Activated T-helper 2 cell treated with anti-CD3 and anti-CD28 coated beads, Interferon-gamma antibody, Interleukin-2, Interleukin-4, amounts not matched to agents 10 μg/mL and 5 μg/mL and 100 μg/mL, durations not matched to agents 14 hours and 24 hours and 36 hours (primary cell): ENCODE measurements at regions not wholly inside any gene's neighbourhood (a gene's known extent, or its start where the extent isn't known, plus 50 kb on each side); places are given as distances from the start of the nearest gene placed in this dataset.

Experiments used
- DNase-seq: peaks from one replicate; pipeline ENCODE4 v3.0.0; 2021; ENCODE audit warnings: low spot score
- H3K27ac Mint-ChIP-seq: one replicate; pipeline ENCODE4 v1.8.0; 2021; ENCODE audit warnings: mixed read lengths
- H3K27me3 Mint-ChIP-seq: one replicate; pipeline ENCODE4 v1.8.0; 2021; ENCODE audit warnings: low read depth, mixed read lengths
- H3K36me3 Mint-ChIP-seq: one replicate; pipeline ENCODE4 v1.8.0; 2021; ENCODE audit warnings: low read depth, mixed read lengths
- H3K4me1 Mint-ChIP-seq: one replicate; pipeline ENCODE4 v1.8.0; 2021; ENCODE audit warnings: low read depth, mixed read lengths
- H3K4me3 Mint-ChIP-seq: one replicate; pipeline ENCODE4 v1.8.0; 2021; ENCODE audit warnings: low read depth, mild to moderate bottlenecking, moderate library complexity, mixed read lengths
- H3K9me3 Mint-ChIP-seq: one replicate; pipeline ENCODE4 v1.8.0; 2021; ENCODE audit warnings: mixed read lengths
- intact Hi-C: fragments of 100-400 bp; cut with micrococcal nuclease; formaldehyde crosslinking; loops from one replicate; pipeline ENCODE4 v1.15.1; 2023

DNA sequence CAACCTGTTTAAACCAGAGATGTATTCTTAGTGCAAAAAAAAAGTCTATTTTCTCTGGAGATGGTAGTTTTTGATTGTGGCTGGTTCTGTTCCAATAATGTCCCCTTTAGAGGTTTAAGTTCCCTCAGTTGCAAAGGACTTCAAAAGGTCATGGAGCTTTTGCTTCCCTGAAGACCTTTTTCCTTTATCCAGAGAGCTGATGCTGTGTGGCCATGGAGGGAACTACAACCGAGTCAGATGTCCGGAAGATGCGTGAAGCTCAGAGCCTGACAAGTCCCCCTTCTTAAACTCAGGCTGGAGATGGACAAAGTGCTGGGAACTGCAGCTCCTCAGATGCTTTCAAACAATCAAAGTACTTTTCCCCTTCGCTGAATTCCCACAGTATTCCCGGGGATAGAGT is 176.1 kb downstream of the TMEM18 start:
- H3K27ac Mint-ChIP-seq, result no peak overlapping the region
- no peak for DNase-seq
- H3K27me3 Mint-ChIP-seq, result no peaks in the 10 kb centered on the region
- no peaks in the 10 kb centered on the region for H3K36me3 Mint-ChIP-seq
- H3K4me1 Mint-ChIP-seq, result no peaks in the 10 kb centered on the region
- H3K9me3 Mint-ChIP-seq, result no peaks in the 10 kb centered on the region
- intact Hi-C loops, result no loop called here
- H3K4me3 Mint-ChIP-seq, result no peak overlapping the region

- H3K4me1 Mint-ChIP-seq, result no peaks in the 10 kb centered on the region
- no peak overlapping the region for H3K4me3 Mint-ChIP-seq
- H3K36me3 Mint-ChIP-seq, result no peaks in the 10 kb centered on the region
- H3K27me3 Mint-ChIP-seq, result no peaks in the 10 kb centered on the region
- no peaks in the 10 kb centered on the region for H3K9me3 Mint-ChIP-seq
- no peak for DNase-seq
- no peak overlapping the region for H3K27ac Mint-ChIP-seq
- intact Hi-C loops, result no loop called here
Observed at GRCh38 chr2:499726-500125, 177.5 kb downstream of the TMEM18 start.

DNA sequence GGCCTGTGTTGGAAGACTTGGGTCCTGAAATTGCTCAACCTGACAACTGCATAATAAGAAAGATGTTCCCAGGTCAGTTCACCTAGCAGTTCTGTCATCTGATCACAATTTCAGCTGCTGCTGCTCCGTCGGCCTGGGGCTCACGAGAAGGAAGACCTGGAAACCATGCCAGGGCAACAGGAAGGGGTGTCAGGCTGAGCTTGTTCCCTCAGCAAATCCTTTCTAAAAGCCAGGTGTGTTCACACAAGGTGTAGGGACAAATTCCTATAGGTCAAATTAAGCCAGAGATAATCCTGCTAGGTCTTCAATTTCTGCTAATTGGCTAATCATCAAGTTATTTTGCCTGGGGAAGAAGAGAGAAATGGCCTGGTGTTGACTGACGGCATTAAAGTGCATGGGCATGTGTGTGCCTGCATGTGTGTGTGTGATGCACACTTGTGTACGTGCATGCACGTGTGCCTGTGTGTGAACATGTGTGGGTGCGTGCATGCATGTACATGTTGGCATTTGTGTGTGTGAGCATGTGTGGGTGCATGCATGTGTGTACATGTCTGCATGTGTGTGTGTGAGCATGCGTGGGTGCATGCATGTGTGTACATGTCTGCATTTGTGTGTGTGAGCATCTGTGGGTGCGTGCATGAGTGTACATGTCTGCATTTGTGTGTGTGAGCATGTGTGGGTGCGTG is 178.6 kb downstream of the TMEM18 start:
- Mint-ChIP-seq H3K27ac (no peak overlapping the region), H3K27me3 (no peaks in the 10 kb centered on the region)

DNA sequence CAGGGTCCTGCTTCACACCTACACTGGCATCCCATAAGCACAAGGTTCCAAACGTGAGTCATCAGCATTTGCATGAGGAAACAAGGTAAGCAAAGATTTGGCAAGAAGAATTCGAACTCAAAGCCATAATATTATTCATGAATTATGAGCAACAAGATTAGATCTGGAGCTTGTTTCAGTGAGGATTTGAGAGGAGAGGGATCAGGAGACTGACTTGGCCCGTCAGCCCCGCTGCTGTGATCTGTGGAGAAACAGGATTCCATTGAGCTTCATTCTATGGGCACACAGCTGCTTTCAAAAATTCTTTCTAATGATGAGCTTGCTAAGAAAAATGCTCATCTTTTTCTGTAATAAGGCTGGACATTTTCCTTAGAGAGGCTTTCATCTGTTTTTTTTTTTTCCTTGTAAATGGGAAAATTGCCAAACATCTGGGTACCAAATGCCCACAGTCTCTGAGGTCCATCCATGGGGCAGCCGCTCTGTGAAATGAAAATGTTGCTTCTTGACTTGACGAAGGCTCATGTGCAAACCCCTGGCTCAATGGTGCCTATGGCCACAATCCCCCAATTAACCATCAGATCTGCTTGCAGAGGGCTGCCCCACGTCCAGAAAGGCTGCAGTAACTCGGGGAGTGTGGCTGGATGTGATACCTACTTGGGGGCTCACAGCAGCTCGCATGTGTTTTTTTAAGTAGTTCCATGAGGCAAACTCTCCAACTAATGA is 179.3 kb downstream of the TMEM18 start:
- Mint-ChIP-seq H3K27me3 (no peaks in the 10 kb centered on the region), H3K9me3 (no peaks in the 10 kb centered on the region), H3K4me1 (no peaks in the 10 kb centered on the region), H3K4me3 (no peak overlapping the region), H3K36me3 (no peaks in the 10 kb centered on the region), H3K27ac (no peak overlapping the region)
- intact Hi-C loops, result no loop called here
- DNase-seq, result no peak

More for the DNA sequence above, 178.6 kb downstream of the TMEM18 start:
- no peaks in the 10 kb centered on the region for H3K9me3 Mint-ChIP-seq
- intact Hi-C loops, result no loop called here
- H3K36me3 Mint-ChIP-seq, result no peaks in the 10 kb centered on the region
- no peak overlapping the region for H3K4me3 Mint-ChIP-seq
- no peaks in the 10 kb centered on the region for H3K4me1 Mint-ChIP-seq
- DNase-seq, result no peak

DNA sequence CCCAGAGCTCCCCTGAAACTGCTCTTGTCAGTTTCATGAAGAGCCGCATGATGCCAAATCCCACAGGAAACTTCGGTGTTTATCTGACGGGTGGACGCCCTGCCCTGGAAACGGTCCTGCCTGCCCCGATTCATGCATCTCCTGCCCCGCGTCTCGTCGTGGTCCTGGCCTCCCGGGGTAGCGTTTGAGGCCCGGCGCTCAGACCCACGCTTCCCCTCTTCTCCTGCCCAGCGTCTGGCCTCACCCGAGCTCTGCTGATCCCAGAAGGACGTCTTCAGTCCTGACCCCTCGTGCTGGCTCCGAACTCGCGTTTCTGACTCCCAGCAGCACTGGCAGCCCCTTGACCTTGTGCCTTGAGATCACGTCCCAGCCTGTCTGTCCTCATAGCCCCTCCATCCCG is 180.5 kb downstream of the TMEM18 start:
- DNase-seq, result no peak
- H3K4me1 Mint-ChIP-seq, result no peaks in the 10 kb centered on the region
- no peaks in the 10 kb centered on the region for H3K9me3 Mint-ChIP-seq
- no peaks in the 10 kb centered on the region for H3K36me3 Mint-ChIP-seq
- no peaks in the 10 kb centered on the region for H3K27me3 Mint-ChIP-seq
- no peak overlapping the region for H3K27ac Mint-ChIP-seq
- intact Hi-C loops, result no loop called here
- H3K4me3 Mint-ChIP-seq, result no peak overlapping the region

GRCh38 chr2:495745-496275 is 181.4 kb downstream of the TMEM18 start:
- Mint-ChIP-seq H3K9me3 (no peaks in the 10 kb centered on the region), H3K4me1 (no peaks in the 10 kb centered on the region), H3K27ac (no peak overlapping the region), H3K36me3 (no peaks in the 10 kb centered on the region), H3K4me3 (no peak overlapping the region), H3K27me3 (no peaks in the 10 kb centered on the region)
- DNase-seq, result no peak
- intact Hi-C loops, result no loop called here

DNA sequence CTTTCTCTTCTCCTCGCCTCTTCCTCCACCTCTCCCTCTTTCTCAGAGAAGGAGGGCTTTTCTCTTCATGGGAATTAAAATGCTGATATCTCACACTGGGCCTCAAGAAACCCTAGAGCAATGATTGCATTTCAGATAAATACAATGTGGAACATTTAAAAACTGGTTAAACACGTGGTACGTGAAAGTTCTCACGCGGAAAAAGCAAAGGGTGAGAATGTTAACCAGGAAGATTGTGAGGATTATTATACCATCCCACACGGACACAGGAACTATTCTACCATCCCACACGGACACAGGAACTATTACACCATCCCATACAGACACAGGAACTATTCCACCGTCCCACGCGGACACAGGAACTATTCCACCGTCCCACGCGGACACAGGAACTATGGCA is 182.4 kb downstream of the TMEM18 start:
- H3K27me3 Mint-ChIP-seq, result no peaks in the 10 kb centered on the region
- no peaks in the 10 kb centered on the region for H3K4me1 Mint-ChIP-seq
- no peaks in the 10 kb centered on the region for H3K9me3 Mint-ChIP-seq
- no peak overlapping the region for H3K27ac Mint-ChIP-seq
- intact Hi-C loops, result no loop called here
- H3K4me3 Mint-ChIP-seq, result no peak overlapping the region
- no peak for DNase-seq
- H3K36me3 Mint-ChIP-seq, result no peaks in the 10 kb centered on the region

DNA sequence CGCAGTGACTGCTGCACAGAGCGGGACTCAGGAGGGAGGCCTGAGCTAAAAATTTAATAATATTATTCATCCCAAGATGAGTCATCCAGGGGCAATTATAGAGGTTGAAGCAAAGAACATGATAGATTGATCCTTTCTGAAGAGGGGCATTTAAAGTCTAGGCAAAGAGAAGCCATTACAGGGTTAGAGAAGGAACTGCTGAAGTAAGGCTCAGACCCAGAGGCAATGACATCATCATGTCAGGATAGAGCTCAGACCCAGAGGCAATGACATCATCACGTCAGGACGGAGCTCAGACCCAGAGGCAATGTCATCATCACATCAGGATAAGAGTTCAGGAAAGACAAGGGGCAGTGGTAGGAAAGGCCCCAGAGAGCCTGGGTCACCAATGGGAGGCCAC is 184.0 kb downstream of the TMEM18 start:
- DNase-seq, result no peak
- H3K4me1 Mint-ChIP-seq, result no peaks in the 10 kb centered on the region
- no peaks in the 10 kb centered on the region for H3K9me3 Mint-ChIP-seq
- intact Hi-C loops, result no loop called here
- no peak overlapping the region for H3K27ac Mint-ChIP-seq
- no peak overlapping the region for H3K4me3 Mint-ChIP-seq
- no peaks in the 10 kb centered on the region for H3K36me3 Mint-ChIP-seq
- no peaks in the 10 kb centered on the region for H3K27me3 Mint-ChIP-seq

- H3K4me3 Mint-ChIP-seq, result no peak overlapping the region
- intact Hi-C loops, result no loop called here
- H3K27ac Mint-ChIP-seq, result no peak overlapping the region
- H3K27me3 Mint-ChIP-seq, result no peaks in the 10 kb centered on the region
- DNase-seq, result no peak
- H3K9me3 Mint-ChIP-seq, result no peaks in the 10 kb centered on the region
- no peaks in the 10 kb centered on the region for H3K4me1 Mint-ChIP-seq
- no peaks in the 10 kb centered on the region for H3K36me3 Mint-ChIP-seq
Observed at GRCh38 chr2:492178-492577, 185.0 kb downstream of the TMEM18 start.

GRCh38 chr2:489838-490237 is 187.4 kb downstream of the TMEM18 start:
- intact Hi-C loops, result no loop called here
- H3K4me3 Mint-ChIP-seq, result no peak overlapping the region
- no peaks in the 10 kb centered on the region for H3K4me1 Mint-ChIP-seq
- no peaks in the 10 kb centered on the region for H3K9me3 Mint-ChIP-seq
- H3K36me3 Mint-ChIP-seq, result no peaks in the 10 kb centered on the region
- DNase-seq, result no peak
- no peak overlapping the region for H3K27ac Mint-ChIP-seq
- H3K27me3 Mint-ChIP-seq, result no peaks in the 10 kb centered on the region

DNA sequence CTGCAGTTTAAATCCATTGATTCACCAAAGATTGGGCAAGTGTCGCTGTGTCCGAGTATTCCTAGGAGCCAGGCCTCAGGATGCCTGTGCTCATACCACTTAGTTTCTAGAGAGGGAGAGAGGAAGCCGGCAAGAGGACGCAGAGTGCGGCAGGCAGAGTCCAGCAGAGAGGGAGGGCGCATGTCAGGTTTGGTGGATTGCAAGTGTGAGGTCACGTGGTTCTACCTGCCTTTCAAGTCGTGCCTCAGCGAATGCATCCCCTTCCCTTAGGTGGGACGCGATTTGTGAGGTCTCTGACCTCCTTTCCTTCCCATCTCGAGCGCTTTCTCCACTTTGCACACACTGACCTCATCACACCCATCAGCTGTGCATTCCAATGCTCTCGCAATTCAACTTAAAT is 188.1 kb downstream of the TMEM18 start:
- no peaks in the 10 kb centered on the region for H3K9me3 Mint-ChIP-seq

DNA sequence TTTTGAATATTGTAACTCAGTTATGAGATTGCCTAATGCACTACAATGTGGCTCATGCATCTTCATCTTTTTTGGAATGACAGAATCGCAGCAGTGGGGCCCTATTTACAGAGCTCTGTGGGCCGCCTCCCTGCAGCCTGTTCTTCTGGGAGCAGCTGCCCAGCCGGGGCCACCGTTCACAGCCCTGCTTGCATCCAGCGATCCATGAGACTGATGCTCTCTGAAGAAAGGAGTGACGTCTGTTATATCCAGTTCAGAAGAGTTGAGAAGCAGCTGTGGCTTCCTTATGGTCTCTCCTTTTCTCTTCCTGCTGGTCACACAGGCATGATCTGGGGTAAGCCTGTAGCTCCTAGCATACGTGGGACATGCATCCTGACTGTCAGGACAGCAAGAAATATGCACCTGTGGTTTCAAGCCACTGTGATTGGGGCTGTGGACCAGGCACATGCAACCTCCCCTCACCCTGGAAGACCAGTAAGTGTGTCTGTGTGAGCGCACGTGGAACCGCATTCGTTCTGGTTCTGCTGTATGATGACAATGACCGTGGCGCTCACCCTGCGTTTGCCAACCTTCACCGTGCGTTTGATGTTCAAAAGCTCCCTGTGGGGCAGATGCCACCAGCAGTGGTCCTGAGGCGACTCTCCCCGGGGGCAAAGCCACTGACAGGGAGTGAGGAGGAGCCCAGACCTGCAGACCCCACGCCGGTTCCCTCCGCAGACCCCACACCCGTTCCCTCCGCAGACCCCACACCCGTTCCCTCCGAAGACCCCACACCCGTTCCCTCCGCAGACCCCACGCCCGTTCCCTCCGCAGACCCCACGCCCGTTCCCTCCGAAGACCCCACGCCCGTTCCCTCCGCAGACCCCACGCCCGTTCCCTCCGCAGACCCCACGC is 189.8 kb downstream of the TMEM18 start:
- DNase-seq, result no peak
- Mint-ChIP-seq H3K27ac (no peak overlapping the region), H3K4me1 (no peaks in the 10 kb centered on the region), H3K9me3 (no peaks in the 10 kb centered on the region), H3K36me3 (no peaks in the 10 kb centered on the region), H3K4me3 (no peak overlapping the region), H3K27me3 (peaks cover 6% of the 10 kb centered on the region)
- intact Hi-C loops, result no loop called here

More for the DNA sequence above, 188.1 kb downstream of the TMEM18 start:
- no peak overlapping the region for H3K4me3 Mint-ChIP-seq
- H3K36me3 Mint-ChIP-seq, result no peaks in the 10 kb centered on the region
- no peaks in the 10 kb centered on the region for H3K4me1 Mint-ChIP-seq
- H3K27ac Mint-ChIP-seq, result no peak overlapping the region
- DNase-seq, result no peak
- H3K27me3 Mint-ChIP-seq, result no peaks in the 10 kb centered on the region
- intact Hi-C loops, result no loop called here

DNA sequence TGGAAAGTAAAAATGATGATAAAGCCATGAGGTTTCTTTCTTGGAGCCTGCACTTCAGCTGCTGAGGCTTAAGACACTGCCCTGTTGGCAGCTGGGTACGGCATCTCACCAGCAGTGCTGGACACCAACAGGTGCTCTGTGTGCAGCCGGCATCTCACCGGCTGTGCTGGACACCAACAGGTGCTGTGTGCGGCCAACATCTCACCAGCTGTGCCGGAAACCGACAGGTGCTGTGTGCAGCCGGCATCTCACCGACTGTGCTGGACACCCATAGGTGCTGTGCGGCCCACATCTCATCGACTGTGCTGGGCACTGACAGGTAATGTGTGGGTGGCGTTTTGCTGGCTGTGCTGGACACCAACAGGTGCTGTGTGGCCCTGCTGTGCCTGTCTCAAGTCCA is 190.8 kb downstream of the TMEM18 start:
- H3K9me3 Mint-ChIP-seq, result no peaks in the 10 kb centered on the region
- peaks cover 6% of the 10 kb centered on the region for H3K27me3 Mint-ChIP-seq
- no peaks in the 10 kb centered on the region for H3K36me3 Mint-ChIP-seq
- intact Hi-C loops, result no loop called here
- DNase-seq, result no peak
- H3K4me3 Mint-ChIP-seq, result no peak overlapping the region
- no peak overlapping the region for H3K27ac Mint-ChIP-seq
- no peaks in the 10 kb centered on the region for H3K4me1 Mint-ChIP-seq
